ENCODE measurements at regions not wholly inside any gene's neighbourhood (a gene's known extent, or its start where the extent isn't known, plus 50 kb on each side); places are given as distances from the start of the nearest gene placed in this dataset.

GRCh38 chr3:127033171-127033570 lies 50.3 kb downstream of the PLXNA1 start:
- H3K36me3 Mint-ChIP-seq = no peaks in the 10 kb centered on the region
- no peak overlapping the region for H3K4me3 Mint-ChIP-seq
- H3K27me3 Mint-ChIP-seq (ENCODE audit: low read depth in 3 of 3) = no peaks in the 10 kb centered on the region
- DNase-seq = no peak
- no peaks in the 10 kb centered on the region for H3K4me1 Mint-ChIP-seq
- no peak overlapping the region for H3K27ac Mint-ChIP-seq
- no peaks in the 10 kb centered on the region for H3K9me3 Mint-ChIP-seq

- no peak overlapping the region for H3K27ac Mint-ChIP-seq
- no peaks in the 10 kb centered on the region for H3K36me3 Mint-ChIP-seq
- no peaks in the 10 kb centered on the region for H3K27me3 Mint-ChIP-seq (ENCODE audit: low read depth in 3 of 3)
- H3K4me1 Mint-ChIP-seq = no peaks in the 10 kb centered on the region
- H3K9me3 Mint-ChIP-seq = no peaks in the 10 kb centered on the region
- no peak for DNase-seq
- H3K4me3 Mint-ChIP-seq = no peak overlapping the region
Measured at GRCh38 chr3:127033786-127034185, 50.9 kb downstream of the PLXNA1 start.

GRCh38 chr3:127034195-127034989 lies 51.5 kb downstream of the PLXNA1 start:
- H3K4me3 Mint-ChIP-seq = no peak overlapping the region
- no peaks in the 10 kb centered on the region for H3K9me3 Mint-ChIP-seq
- no peak for DNase-seq
- peaks cover 0 to 2% (median 0%) of the 10 kb centered on the region in 3 donors for H3K27me3 Mint-ChIP-seq (ENCODE audit: low read depth in 3 of 3)
- H3K36me3 Mint-ChIP-seq = no peaks in the 10 kb centered on the region
- H3K4me1 Mint-ChIP-seq = no peaks in the 10 kb centered on the region
- H3K27ac Mint-ChIP-seq = no peak overlapping the region

GRCh38 chr3:127034990-127035652 lies 52.2 kb downstream of the PLXNA1 start:
- Mint-ChIP-seq H3K27me3 (ENCODE audit: low read depth in 3 of 3) (peaks cover 0 to 2% (median 0%) of the 10 kb centered on the region in 3 donors), H3K4me3 (no peak overlapping the region), H3K4me1 (no peaks in the 10 kb centered on the region), H3K27ac (no peak overlapping the region), H3K9me3 (no peaks in the 10 kb centered on the region), H3K36me3 (no peaks in the 10 kb centered on the region)
- no peak for DNase-seq

GRCh38 chr3:127035677-127036076 lies 52.8 kb downstream of the PLXNA1 start:
- Mint-ChIP-seq H3K36me3 (no peaks in the 10 kb centered on the region), H3K27me3 (ENCODE audit: low read depth in 3 of 3) (peaks cover 2 to 3% (median 2%) of the 10 kb centered on the region in 3 donors), H3K27ac (no peak overlapping the region), H3K9me3 (no peaks in the 10 kb centered on the region), H3K4me3 (no peak overlapping the region), H3K4me1 (no peaks in the 10 kb centered on the region)
- DNase-seq = no peak

GRCh38 chr3:127036209-127037020 lies 53.5 kb downstream of the PLXNA1 start:
- H3K4me1 Mint-ChIP-seq = no peaks in the 10 kb centered on the region
- H3K36me3 Mint-ChIP-seq = no peaks in the 10 kb centered on the region
- no peak overlapping the region for H3K4me3 Mint-ChIP-seq
- H3K27ac Mint-ChIP-seq = no peak overlapping the region
- H3K9me3 Mint-ChIP-seq = no peaks in the 10 kb centered on the region
- H3K27me3 Mint-ChIP-seq (ENCODE audit: low read depth in 3 of 3) = peaks cover 2 to 3% (median 2%) of the 10 kb centered on the region in 3 donors
- DNase-seq = no peak

- Mint-ChIP-seq H3K4me1 (no peaks in the 10 kb centered on the region), H3K4me3 (no peak overlapping the region), H3K27ac (no peak overlapping the region), H3K36me3 (no peaks in the 10 kb centered on the region), H3K9me3 (no peaks in the 10 kb centered on the region), H3K27me3 (ENCODE audit: low read depth in 3 of 3) (peaks cover 2 to 3% (median 2%) of the 10 kb centered on the region in 3 donors)
- no peak for DNase-seq
Measured at GRCh38 chr3:127037021-127037400, 54.1 kb downstream of the PLXNA1 start.

- Mint-ChIP-seq H3K4me1 (no peaks in the 10 kb centered on the region), H3K9me3 (no peaks in the 10 kb centered on the region), H3K36me3 (no peaks in the 10 kb centered on the region), H3K4me3 (no peak overlapping the region), H3K27me3 (ENCODE audit: low read depth in 3 of 3) (peaks cover 2 to 3% (median 2%) of the 10 kb centered on the region in 3 donors), H3K27ac (no peak overlapping the region)
- no peak for DNase-seq
Measured at GRCh38 chr3:127037418-127037841, 54.5 kb downstream of the PLXNA1 start.

GRCh38 chr3:127037971-127038446 lies 55.1 kb downstream of the PLXNA1 start:
- Mint-ChIP-seq H3K9me3 (no peaks in the 10 kb centered on the region), H3K4me3 (no peak overlapping the region), H3K27ac (no peak overlapping the region), H3K27me3 (ENCODE audit: low read depth in 3 of 3) (peaks cover 2 to 3% (median 2%) of the 10 kb centered on the region in 3 donors), H3K36me3 (no peaks in the 10 kb centered on the region), H3K4me1 (no peaks in the 10 kb centered on the region)
- DNase-seq = no peak

GRCh38 chr3:127038466-127038865 lies 55.6 kb downstream of the PLXNA1 start:
- Mint-ChIP-seq H3K9me3 (no peaks in the 10 kb centered on the region), H3K27me3 (ENCODE audit: low read depth in 3 of 3) (peaks cover 2 to 3% (median 2%) of the 10 kb centered on the region in 3 donors), H3K27ac (no peak overlapping the region), H3K4me1 (no peaks in the 10 kb centered on the region), H3K4me3 (no peak overlapping the region), H3K36me3 (no peaks in the 10 kb centered on the region)
- no peak for DNase-seq

GRCh38 chr3:127038923-127039581 lies 56.1 kb downstream of the PLXNA1 start:
- H3K4me1 Mint-ChIP-seq = no peaks in the 10 kb centered on the region
- no peaks in the 10 kb centered on the region for H3K36me3 Mint-ChIP-seq
- H3K27me3 Mint-ChIP-seq (ENCODE audit: low read depth in 3 of 3) = peaks cover 2 to 3% (median 2%) of the 10 kb centered on the region in 3 donors
- H3K27ac Mint-ChIP-seq = no peak overlapping the region
- no peaks in the 10 kb centered on the region for H3K9me3 Mint-ChIP-seq
- no peak overlapping the region for H3K4me3 Mint-ChIP-seq
- DNase-seq = no peak

- no peak for DNase-seq
- no peaks in the 10 kb centered on the region for H3K9me3 Mint-ChIP-seq
Measured at GRCh38 chr3:127039719-127040118, 56.8 kb downstream of the PLXNA1 start.

GRCh38 chr3:127040216-127040615 lies 57.3 kb downstream of the PLXNA1 start:
- H3K4me3 Mint-ChIP-seq = no peak overlapping the region
- DNase-seq = no peak

More at GRCh38 chr3:127039719-127040118, 56.8 kb downstream of the PLXNA1 start:
- H3K27ac Mint-ChIP-seq = no peak overlapping the region
- H3K4me3 Mint-ChIP-seq = no peak overlapping the region
- no peaks in the 10 kb centered on the region for H3K4me1 Mint-ChIP-seq
- H3K36me3 Mint-ChIP-seq = no peaks in the 10 kb centered on the region
- peaks cover 2 to 3% (median 2%) of the 10 kb centered on the region in 3 donors for H3K27me3 Mint-ChIP-seq (ENCODE audit: low read depth in 3 of 3)

More at GRCh38 chr3:127040216-127040615, 57.3 kb downstream of the PLXNA1 start:
- Mint-ChIP-seq H3K9me3 (no peaks in the 10 kb centered on the region), H3K36me3 (no peaks in the 10 kb centered on the region), H3K4me1 (no peaks in the 10 kb centered on the region), H3K27ac (no peak overlapping the region), H3K27me3 (ENCODE audit: low read depth in 3 of 3) (peaks cover 2 to 3% (median 2%) of the 10 kb centered on the region in 3 donors)
